GM12872 (cell line): ENCODE measurements at regions not wholly inside any gene's neighbourhood (a gene's known extent, or its start where the extent isn't known, plus 50 kb on each side); places are given as distances from the start of the nearest gene placed in this dataset.

Experiments used
- TF ChIP-seq, protein P1 (sequence below): IDR thresholded peaks from 3 replicates; pipeline ENCODE4 v1.5.1; 2011; ENCODE audit warnings: low read depth, mild to moderate bottlenecking, low read length, moderate library complexity; ENCODE audit not compliant: insufficient read depth

DNA sequence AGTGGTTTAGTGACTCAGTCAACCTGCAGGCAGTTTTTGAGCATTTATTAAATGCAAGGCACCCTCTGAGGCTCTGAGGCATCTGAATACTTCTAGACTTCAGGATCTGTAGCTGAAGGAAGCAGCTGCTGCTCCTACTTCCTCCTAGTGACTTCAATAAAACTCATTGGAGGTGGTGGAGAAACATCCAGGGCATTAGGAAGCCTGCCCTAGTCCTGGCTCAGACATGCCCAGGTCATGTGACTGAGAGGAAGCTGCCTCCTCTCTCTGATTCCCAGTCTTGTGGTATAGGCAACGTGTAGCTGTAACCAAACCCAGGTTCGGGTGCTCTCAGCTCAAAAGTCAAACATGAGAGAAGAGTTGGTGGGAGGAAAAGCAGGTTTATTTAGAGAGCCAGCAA, 287.2 kb upstream of the GYPC start:
- TF ChIP-seq, protein P1, sequence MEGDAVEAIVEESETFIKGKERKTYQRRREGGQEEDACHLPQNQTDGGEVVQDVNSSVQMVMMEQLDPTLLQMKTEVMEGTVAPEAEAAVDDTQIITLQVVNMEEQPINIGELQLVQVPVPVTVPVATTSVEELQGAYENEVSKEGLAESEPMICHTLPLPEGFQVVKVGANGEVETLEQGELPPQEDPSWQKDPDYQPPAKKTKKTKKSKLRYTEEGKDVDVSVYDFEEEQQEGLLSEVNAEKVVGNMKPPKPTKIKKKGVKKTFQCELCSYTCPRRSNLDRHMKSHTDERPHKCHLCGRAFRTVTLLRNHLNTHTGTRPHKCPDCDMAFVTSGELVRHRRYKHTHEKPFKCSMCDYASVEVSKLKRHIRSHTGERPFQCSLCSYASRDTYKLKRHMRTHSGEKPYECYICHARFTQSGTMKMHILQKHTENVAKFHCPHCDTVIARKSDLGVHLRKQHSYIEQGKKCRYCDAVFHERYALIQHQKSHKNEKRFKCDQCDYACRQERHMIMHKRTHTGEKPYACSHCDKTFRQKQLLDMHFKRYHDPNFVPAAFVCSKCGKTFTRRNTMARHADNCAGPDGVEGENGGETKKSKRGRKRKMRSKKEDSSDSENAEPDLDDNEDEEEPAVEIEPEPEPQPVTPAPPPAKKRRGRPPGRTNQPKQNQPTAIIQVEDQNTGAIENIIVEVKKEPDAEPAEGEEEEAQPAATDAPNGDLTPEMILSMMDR = no peak

GRCh38 chr2:126370201-126370600, 285.8 kb upstream of the GYPC start:
- TF ChIP-seq, protein P1 = no peak

- TF ChIP-seq, protein P1 = no peak
These were observed 283.6 kb upstream of the GYPC start for GRCh38 chr2:126372406-126372805.

- TF ChIP-seq, protein P1 = no peak
These were observed 277.8 kb upstream of the GYPC start for GRCh38 chr2:126378176-126378575.

DNA sequence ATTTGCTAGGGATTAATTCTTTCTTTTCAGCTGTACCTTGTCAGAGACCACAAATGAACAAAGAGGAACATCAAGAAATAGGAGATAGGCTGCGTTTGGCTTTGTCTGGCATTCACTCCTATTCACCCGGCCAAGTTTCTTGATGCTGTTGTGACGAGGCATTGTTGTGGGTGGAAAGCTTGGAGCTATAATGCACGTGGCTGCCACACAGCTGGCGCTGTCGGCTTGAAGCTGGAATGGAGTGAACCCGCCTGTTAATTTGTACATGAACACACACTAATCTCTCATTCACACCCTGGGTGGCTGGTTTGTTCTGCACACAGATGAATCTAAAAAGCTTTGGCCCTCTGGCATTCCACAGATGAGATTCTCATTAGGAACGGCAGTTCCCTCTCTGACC, 274.9 kb upstream of the GYPC start:
- TF ChIP-seq, protein P1 = no peak

GRCh38 chr2:126382998-126383397, 273.0 kb upstream of the GYPC start:
- TF ChIP-seq, protein P1 = no peak

DNA sequence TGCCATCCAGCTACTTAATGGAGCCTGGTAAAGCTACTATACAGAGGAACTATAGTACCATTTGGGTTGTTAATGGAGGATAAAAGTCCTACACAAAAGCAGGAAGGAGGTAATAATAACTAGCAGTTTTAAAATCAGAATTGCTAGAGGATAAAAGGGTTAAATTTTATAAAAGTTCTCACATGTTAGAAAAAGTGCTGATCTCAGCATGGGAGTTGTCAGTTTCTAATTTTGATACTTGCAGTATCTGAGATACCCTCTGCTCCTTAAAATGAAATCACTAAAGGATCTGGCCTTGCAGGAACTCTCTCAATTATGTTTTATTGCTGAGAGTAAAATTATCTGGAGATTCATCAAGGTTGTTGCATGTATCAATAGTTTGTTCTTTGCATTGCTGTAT, 272.2 kb upstream of the GYPC start:
- TF ChIP-seq, protein P1 = no peak

- TF ChIP-seq, protein P1 = no peak
These were observed 270.5 kb upstream of the GYPC start for GRCh38 chr2:126385441-126385840.
